Posterior cingulate gyrus (tissue), 11 donors: ENCODE measurements at regions not wholly inside any gene's neighbourhood (a gene's known extent, or its start where the extent isn't known, plus 50 kb on each side); places are given as distances from the start of the nearest gene placed in this dataset.

Source experiments
- DNase-seq, 10 donors: peaks; one replicate each; pipeline versions ENCODE4 v3.0.0 to v3.0.0-alpha.2; 2020 to 2021; ENCODE audit warnings: mixed read lengths in 3 of 10
- intact Hi-C: fragments of 100-400 bp; cut with DNase I; formaldehyde crosslinking; loops from one replicate; pipeline ENCODE4 v1.15.1; 2023

- peak in 5 of 10 donors; percentile 28 to 89 (median 40) for DNase-seq
- intact Hi-C loops: loop anchor here (10.0 kb wide), 1 partner anchor 782 kb away; no protein-coding TSS in a partner anchor
These were observed 195.2 kb upstream of the DPPA4 start for GRCh38 chr3:109532257-109533216.

GRCh38 chr3:109545746-109546145 lies 208.4 kb upstream of the DPPA4 start:
- DNase-seq: no peak
- intact Hi-C loops: no loop called here

- DNase-seq: peak in 1 of 10 donors; percentile 31
- intact Hi-C loops: no loop called here
These were observed 211.0 kb upstream of the DPPA4 start for GRCh38 chr3:109548192-109548938.

- DNase-seq: no peak
- intact Hi-C loops: no loop called here
These were observed 216.4 kb upstream of the DPPA4 start for GRCh38 chr3:109553591-109554371.

GRCh38 chr3:109559389-109559788 lies 222.0 kb upstream of the DPPA4 start:
- no peak for DNase-seq
- intact Hi-C loops: no loop called here

- intact Hi-C loops: no loop called here
- DNase-seq: no peak
These were observed 225.8 kb upstream of the DPPA4 start for GRCh38 chr3:109563149-109563548.

GRCh38 chr3:109569135-109569846 lies 231.9 kb upstream of the DPPA4 start:
- intact Hi-C loops: no loop called here
- DNase-seq: no peak

GRCh38 chr3:109570408-109570807 lies 233.1 kb upstream of the DPPA4 start:
- intact Hi-C loops: no loop called here
- no peak for DNase-seq

GRCh38 chr3:109572301-109572700 lies 235.0 kb upstream of the DPPA4 start:
- intact Hi-C loops: no loop called here

GRCh38 chr3:109596991-109597390 lies 259.6 kb upstream of the DPPA4 start:
- DNase-seq: no peak
- intact Hi-C loops: no loop called here

More at GRCh38 chr3:109572301-109572700, 235.0 kb upstream of the DPPA4 start:
- no peak for DNase-seq

GRCh38 chr3:109597444-109597843 lies 260.1 kb upstream of the DPPA4 start:
- DNase-seq: no peak
- intact Hi-C loops: no loop called here

GRCh38 chr3:109607897-109608296 lies 270.6 kb upstream of the DPPA4 start:
- intact Hi-C loops: no loop called here
- DNase-seq: no peak

- DNase-seq: no peak
- intact Hi-C loops: no loop called here
These were observed 271.2 kb upstream of the DPPA4 start for GRCh38 chr3:109608574-109608973.

GRCh38 chr3:109618766-109619378 lies 281.5 kb upstream of the DPPA4 start:
- intact Hi-C loops: no loop called here
- DNase-seq: no peak

GRCh38 chr3:109631897-109632296 lies 294.6 kb upstream of the DPPA4 start:
- DNase-seq: no peak
- intact Hi-C loops: no loop called here

- DNase-seq: no peak
- intact Hi-C loops: no loop called here
These were observed 302.9 kb upstream of the DPPA4 start for GRCh38 chr3:109640146-109640652.

GRCh38 chr3:109642025-109642424 lies 304.7 kb upstream of the DPPA4 start:
- no peak for DNase-seq
- intact Hi-C loops: no loop called here

- intact Hi-C loops: no loop called here
- DNase-seq: no peak
These were observed 306.2 kb upstream of the DPPA4 start for GRCh38 chr3:109643590-109643989.

- no peak for DNase-seq
- intact Hi-C loops: no loop called here
These were observed 307.0 kb upstream of the DPPA4 start for GRCh38 chr3:109644332-109644731.
